ENCODE measurements at regions not wholly inside any gene's neighbourhood (a gene's known extent, or its start where the extent isn't known, plus 50 kb on each side); places are given as distances from the start of the nearest gene placed in this dataset.

DNA sequence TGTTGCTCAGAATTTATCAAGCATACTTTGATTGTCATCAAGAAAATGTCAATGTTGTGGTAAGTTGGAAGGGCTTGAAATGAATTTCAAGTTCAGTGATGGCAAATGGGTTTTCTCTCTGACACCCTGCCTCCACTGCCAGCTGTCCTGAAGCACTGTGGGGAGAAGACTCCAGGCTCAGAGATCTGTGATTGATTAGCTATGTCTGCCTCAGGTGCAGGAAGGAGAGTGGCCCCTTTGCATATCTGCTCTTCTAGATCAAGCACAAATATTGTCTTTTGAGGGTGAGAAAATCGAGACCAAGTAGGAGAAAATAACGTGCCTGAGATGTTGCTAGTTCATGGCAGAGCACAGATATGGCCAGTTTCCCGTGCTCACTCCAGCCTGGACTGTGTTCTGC, 178.8 kb upstream of the GLI2 start:
- TF ChIP-seq CEBPB (IDR thresholded peaks at IDR 0.05) (no peak), ZBTB7A (IDR thresholded peaks at IDR 0.05; ENCODE audit: low read depth) (no peak), RAD21 (IDR thresholded peaks at IDR 0.05; ENCODE audit: low read depth) (no peak), TCF12 (IDR thresholded peaks at IDR 0.05; ENCODE audit: low read depth) (no peak), EGR1 (IDR thresholded peaks at IDR 0.05) (no peak), CREB1 (IDR thresholded peaks at IDR 0.05; ENCODE audit: low read depth) (no peak), TAF1 (IDR thresholded peaks at IDR 0.05; ENCODE audit: low read depth) (no peak), YY1 (IDR thresholded peaks at IDR 0.05; ENCODE audit: low read depth) (no peak), TEAD4 (IDR thresholded peaks at IDR 0.05) (no peak), NFIC (IDR thresholded peaks at IDR 0.05) (no peak)
- TF ChIP-seq, protein P1, sequence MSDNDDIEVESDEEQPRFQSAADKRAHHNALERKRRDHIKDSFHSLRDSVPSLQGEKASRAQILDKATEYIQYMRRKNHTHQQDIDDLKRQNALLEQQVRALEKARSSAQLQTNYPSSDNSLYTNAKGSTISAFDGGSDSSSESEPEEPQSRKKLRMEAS (IDR thresholded peaks at IDR 0.05) = no peak
- TF ChIP-seq, protein P2, sequence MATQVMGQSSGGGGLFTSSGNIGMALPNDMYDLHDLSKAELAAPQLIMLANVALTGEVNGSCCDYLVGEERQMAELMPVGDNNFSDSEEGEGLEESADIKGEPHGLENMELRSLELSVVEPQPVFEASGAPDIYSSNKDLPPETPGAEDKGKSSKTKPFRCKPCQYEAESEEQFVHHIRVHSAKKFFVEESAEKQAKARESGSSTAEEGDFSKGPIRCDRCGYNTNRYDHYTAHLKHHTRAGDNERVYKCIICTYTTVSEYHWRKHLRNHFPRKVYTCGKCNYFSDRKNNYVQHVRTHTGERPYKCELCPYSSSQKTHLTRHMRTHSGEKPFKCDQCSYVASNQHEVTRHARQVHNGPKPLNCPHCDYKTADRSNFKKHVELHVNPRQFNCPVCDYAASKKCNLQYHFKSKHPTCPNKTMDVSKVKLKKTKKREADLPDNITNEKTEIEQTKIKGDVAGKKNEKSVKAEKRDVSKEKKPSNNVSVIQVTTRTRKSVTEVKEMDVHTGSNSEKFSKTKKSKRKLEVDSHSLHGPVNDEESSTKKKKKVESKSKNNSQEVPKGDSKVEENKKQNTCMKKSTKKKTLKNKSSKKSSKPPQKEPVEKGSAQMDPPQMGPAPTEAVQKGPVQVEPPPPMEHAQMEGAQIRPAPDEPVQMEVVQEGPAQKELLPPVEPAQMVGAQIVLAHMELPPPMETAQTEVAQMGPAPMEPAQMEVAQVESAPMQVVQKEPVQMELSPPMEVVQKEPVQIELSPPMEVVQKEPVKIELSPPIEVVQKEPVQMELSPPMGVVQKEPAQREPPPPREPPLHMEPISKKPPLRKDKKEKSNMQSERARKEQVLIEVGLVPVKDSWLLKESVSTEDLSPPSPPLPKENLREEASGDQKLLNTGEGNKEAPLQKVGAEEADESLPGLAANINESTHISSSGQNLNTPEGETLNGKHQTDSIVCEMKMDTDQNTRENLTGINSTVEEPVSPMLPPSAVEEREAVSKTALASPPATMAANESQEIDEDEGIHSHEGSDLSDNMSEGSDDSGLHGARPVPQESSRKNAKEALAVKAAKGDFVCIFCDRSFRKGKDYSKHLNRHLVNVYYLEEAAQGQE (IDR thresholded peaks at IDR 0.05; ENCODE audit: low read depth) = no peak
